ENCODE measurements at regions not wholly inside any gene's neighbourhood (a gene's known extent, or its start where the extent isn't known, plus 50 kb on each side); places are given as distances from the start of the nearest gene placed in this dataset.

DNA sequence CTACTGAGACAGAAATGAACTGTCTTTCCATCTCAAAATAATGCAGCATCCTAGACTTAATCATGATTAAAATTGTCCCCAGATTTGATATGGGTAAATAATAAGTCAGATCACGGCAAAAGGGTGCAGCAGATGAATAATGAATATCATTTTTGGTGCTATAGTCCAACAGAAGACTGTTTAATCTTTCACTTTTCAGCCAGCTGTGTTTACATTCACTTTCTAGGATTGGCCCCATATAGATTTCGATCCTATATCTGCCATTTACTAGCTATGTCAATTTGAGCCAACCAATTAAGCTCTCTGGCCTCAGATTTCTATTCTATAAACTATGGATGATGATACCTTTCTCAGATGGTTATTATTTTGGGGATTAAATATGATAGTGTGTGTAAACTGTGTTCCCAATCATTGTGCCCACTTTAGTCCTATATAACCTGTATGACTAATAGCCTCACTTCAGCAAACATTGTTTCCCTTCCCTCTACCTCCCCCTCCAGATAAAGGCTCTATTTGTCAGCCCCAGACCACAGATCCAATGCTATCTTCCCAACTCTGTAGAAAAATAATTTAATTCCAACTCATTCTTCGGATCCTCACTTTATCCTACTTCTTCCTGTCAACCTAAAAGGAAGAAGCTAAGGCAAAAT is 53.6 kb upstream of the NT5E start:
- TF ChIP-seq EP300 (IDR thresholded peaks at IDR 0.05; ENCODE audit: borderline replicate concordance): no peak
- no peak for TF ChIP-seq TAF1 (IDR thresholded peaks at IDR 0.05; ENCODE audit: low read depth)
- TF ChIP-seq ZBTB7A (IDR thresholded peaks at IDR 0.05; ENCODE audit: low read depth): no peak
- TF ChIP-seq, protein P1, sequence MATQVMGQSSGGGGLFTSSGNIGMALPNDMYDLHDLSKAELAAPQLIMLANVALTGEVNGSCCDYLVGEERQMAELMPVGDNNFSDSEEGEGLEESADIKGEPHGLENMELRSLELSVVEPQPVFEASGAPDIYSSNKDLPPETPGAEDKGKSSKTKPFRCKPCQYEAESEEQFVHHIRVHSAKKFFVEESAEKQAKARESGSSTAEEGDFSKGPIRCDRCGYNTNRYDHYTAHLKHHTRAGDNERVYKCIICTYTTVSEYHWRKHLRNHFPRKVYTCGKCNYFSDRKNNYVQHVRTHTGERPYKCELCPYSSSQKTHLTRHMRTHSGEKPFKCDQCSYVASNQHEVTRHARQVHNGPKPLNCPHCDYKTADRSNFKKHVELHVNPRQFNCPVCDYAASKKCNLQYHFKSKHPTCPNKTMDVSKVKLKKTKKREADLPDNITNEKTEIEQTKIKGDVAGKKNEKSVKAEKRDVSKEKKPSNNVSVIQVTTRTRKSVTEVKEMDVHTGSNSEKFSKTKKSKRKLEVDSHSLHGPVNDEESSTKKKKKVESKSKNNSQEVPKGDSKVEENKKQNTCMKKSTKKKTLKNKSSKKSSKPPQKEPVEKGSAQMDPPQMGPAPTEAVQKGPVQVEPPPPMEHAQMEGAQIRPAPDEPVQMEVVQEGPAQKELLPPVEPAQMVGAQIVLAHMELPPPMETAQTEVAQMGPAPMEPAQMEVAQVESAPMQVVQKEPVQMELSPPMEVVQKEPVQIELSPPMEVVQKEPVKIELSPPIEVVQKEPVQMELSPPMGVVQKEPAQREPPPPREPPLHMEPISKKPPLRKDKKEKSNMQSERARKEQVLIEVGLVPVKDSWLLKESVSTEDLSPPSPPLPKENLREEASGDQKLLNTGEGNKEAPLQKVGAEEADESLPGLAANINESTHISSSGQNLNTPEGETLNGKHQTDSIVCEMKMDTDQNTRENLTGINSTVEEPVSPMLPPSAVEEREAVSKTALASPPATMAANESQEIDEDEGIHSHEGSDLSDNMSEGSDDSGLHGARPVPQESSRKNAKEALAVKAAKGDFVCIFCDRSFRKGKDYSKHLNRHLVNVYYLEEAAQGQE (IDR thresholded peaks at IDR 0.05; ENCODE audit: low read depth): no peak
- no peak for TF ChIP-seq MAX (IDR thresholded peaks at IDR 0.05)
- no peak for TF ChIP-seq USF1 (IDR thresholded peaks at IDR 0.05)
- TF ChIP-seq RAD21 (IDR thresholded peaks at IDR 0.05; ENCODE audit: low read depth): no peak
- no peak for TF ChIP-seq CEBPB (IDR thresholded peaks at IDR 0.05)
- TF ChIP-seq CREB1 (IDR thresholded peaks at IDR 0.05; ENCODE audit: low read depth): no peak
- TF ChIP-seq YY1 (IDR thresholded peaks at IDR 0.05; ENCODE audit: low read depth): no peak
- TF ChIP-seq FOXM1 (IDR thresholded peaks at IDR 0.05; ENCODE audit: borderline replicate concordance, low read depth): no peak
- TF ChIP-seq EGR1 (IDR thresholded peaks at IDR 0.05): no peak
- TF ChIP-seq TEAD4 (IDR thresholded peaks at IDR 0.05): no peak

Measured in Ishikawa (cell line).